ENCODE measurements at regions not wholly inside any gene's neighbourhood (a gene's known extent, or its start where the extent isn't known, plus 50 kb on each side); places are given as distances from the start of the nearest gene placed in this dataset.

GRCh38 chr11:70885281-70886231 lies 366.8 kb downstream of the SHANK2 start:
- TF ChIP-seq CTCF (conservative IDR thresholded peaks at IDR 0.05; ENCODE audit: low read depth, low read length) (no peak), EZH2 (IDR thresholded peaks at IDR 0.05; ENCODE audit: borderline replicate concordance, low read depth, low read length, poor library complexity, severe bottlenecking) (no peak)

Data from A673 (cell line).